ENCODE measurements at regions not wholly inside any gene's neighbourhood (a gene's known extent, or its start where the extent isn't known, plus 50 kb on each side); places are given as distances from the start of the nearest gene placed in this dataset.
"Not testable (repeated sequence)": the region's sequence is repeated elsewhere in the genome, so short reads cannot be mapped to it uniquely, and the experiment has no call there.

GRCh38 chr7:152502813-152503790 lies 67.3 kb upstream of the KMT2C start:
- DNase-seq, result no peak

GRCh38 chr7:152501506-152501905 lies 65.7 kb upstream of the KMT2C start:
- no peak for DNase-seq

- not testable (repeated sequence) for DNase-seq
These were observed 64.2 kb upstream of the KMT2C start for GRCh38 chr7:152499969-152500368.

- no peak for DNase-seq
These were observed 60.1 kb upstream of the KMT2C start for GRCh38 chr7:152495867-152496266.

GRCh38 chr7:152492952-152493351 lies 57.1 kb upstream of the KMT2C start:
- no peak for DNase-seq

- DNase-seq, result no peak
These were observed 53.2 kb upstream of the KMT2C start for GRCh38 chr7:152489044-152489443.

- DNase-seq, result no peak
These were observed 51.2 kb upstream of the KMT2C start for GRCh38 chr7:152486968-152487367.

GRCh38 chr7:152485826-152486225 lies 50.0 kb upstream of the KMT2C start:
- no peak for DNase-seq

All from central memory CD4-positive, alpha-beta T cell (primary cell).